HG02610 (cell line): ENCODE measurements at regions not wholly inside any gene's neighbourhood (a gene's known extent, or its start where the extent isn't known, plus 50 kb on each side); places are given as distances from the start of the nearest gene placed in this dataset.

Experiments used
- ATAC-seq: cut with Tn5 transposase; IDR thresholded peaks from one replicate; pipeline ENCODE4 v1.9.1; 2021; ENCODE audit warnings: mild to moderate bottlenecking, moderate library complexity; ENCODE audit not compliant: unreplicated experiment

- no peak for ATAC-seq
These were observed 168.6 kb downstream of the TRIM33 start for GRCh38 chr1:114342376-114342775.

- ATAC-seq = no peak
These were observed 169.1 kb downstream of the TRIM33 start for GRCh38 chr1:114341856-114342255.

DNA sequence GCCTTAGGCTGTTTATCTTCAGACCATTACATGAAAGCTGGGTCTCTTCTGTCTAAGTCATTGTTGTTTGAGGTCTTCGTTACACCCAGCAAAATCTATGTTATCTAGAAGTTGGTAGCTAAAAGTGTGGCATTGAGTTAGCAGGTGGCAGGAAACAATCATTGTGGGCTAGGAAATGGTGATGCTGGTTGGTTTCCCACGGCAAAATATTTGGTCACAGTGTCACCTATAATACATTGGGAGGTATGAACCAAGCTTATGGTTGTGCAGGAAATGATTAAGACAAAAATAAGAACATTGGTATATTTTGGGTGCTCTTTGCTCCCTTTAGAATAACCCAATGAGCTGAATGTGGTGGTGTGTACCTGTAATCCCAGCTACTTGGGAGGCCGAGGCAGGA is 169.7 kb downstream of the TRIM33 start:
- no peak for ATAC-seq

GRCh38 chr1:114340892-114341291 is 170.1 kb downstream of the TRIM33 start:
- ATAC-seq = no peak

DNA sequence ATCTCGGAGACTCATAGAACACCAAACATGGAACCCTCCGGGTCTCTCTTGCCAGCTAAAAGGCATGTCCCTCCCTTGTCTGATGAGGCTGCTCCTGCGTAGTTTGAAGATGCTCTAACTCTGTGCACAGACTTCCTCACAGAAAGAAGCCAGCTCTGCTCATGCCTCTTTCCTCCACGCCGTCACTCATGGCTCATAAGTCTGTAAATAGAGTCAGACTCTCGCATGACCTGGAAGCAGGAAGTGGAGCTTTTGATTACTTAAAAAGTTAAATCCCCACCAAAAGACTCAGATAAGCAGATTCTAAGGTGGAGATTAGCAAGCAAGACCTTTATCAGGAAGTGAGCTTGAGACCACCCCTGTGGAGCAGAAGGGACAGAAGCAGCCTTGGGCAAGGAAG is 171.6 kb downstream of the TRIM33 start:
- no peak for ATAC-seq

- ATAC-seq = no peak
These were observed 172.7 kb downstream of the TRIM33 start for GRCh38 chr1:114338191-114338890.

DNA sequence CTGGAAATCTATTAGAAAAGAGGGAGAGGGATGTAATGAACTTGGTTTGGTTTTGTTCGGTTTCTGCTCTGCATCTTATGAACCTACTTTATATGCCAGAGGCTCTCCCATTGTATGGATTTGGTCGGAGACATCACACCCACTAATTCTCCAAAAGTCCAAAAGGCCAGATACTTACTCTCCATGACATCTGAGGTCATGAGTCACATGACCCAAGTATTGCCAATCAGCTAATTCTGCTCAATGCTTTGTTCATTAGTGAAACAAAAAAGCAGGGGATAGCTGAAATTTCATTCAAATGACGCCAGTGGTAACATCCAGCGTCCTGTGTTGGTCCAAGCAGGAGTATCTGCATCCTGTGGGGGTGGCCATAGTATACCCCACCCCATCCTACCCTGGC is 173.6 kb downstream of the TRIM33 start:
- no peak for ATAC-seq

GRCh38 chr1:114336360-114336759 is 174.6 kb downstream of the TRIM33 start:
- ATAC-seq = no peak

- no peak for ATAC-seq
These were observed 175.7 kb downstream of the TRIM33 start for GRCh38 chr1:114335273-114335672.

DNA sequence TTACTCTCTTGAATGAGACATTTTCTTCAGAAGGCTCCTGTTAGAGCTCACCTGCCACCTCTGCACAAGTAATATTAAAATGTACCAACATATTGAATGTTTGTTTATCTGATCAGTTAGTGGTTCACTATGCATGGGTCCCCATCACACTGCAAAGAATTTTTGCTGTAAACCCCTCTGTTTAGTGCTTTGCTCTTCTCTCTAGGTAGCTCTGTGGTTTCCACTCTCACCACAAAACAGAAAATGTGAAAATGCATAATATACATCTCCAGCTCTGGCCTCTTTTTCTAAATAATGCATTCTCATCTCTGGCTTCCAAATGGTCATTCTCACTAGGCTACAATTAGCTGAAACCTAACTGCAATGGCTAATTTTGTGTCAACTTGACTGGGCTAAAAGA is 176.7 kb downstream of the TRIM33 start:
- no peak for ATAC-seq

GRCh38 chr1:114333690-114334089 is 177.3 kb downstream of the TRIM33 start:
- ATAC-seq = no peak

- ATAC-seq = no peak
These were observed 178.3 kb upstream of the SYT6 start for GRCh38 chr1:114331936-114332335.

GRCh38 chr1:114330451-114330983 is 176.8 kb upstream of the SYT6 start:
- no peak for ATAC-seq

DNA sequence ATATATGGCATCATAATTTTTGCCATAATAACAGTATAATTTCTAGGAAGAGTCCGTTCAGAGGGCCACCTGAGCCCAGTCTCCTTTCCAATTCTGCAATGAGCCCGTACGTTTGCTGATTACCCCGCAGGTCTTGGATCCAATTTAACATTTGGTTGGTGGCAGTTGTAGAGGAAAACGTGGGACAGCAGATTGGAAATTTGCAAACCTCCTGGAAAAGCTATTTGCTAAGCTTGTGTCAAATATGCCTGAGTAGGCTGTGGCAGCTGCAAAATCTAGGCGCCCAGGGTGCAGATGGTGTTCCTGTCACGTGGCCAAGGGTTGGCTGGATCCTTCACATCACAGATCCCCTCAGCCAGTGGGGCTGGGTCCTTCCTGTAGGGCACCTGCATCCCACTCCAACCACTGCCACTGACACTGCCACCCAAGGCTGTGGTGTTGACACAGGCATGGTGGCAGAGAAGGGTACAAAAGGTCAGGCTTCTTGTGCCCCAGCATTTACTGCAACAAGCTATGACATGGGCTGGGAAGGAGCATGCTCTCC is 174.8 kb upstream of the SYT6 start:
- no peak for ATAC-seq

- no peak for ATAC-seq
These were observed 170.9 kb upstream of the SYT6 start for GRCh38 chr1:114324662-114324965.

GRCh38 chr1:114323959-114324661 is 170.4 kb upstream of the SYT6 start:
- no peak for ATAC-seq

DNA sequence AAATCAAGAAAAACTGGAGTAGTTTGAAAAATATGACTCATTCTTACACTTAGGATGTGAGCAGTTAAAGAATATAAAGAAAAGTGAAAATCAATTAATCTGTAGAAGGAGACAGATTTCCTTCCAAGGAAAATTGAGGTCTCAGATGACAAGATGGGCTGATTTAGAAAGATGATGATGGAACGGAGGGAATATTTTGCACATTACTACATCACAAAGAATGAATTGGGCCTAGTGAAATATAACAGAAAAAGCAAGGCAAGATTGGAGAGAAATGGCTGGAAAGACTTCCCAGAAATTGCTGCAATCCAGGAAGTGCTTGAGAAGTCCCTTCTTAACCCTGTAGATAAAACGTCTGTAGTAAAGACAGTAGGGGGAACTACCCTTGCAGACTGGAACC is 169.1 kb upstream of the SYT6 start:
- ATAC-seq = no peak

DNA sequence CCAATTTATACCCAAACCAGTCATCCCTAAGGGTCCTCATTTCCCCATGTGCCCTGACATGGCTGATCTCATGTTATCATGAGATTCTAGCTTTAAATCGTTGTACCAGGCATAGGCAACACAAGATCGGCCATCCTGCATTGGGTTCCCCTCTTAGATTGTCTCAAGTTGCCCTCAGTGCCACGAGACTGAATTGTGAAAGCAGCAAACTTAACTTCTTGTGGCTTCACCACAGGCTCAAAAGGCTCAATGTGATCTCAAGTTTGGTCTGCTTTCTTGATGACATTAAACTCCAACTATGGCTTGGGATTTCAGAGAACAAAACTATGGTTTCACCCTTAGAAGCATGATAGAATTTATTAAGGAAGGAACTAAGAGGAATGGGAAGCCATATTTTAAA is 168.5 kb upstream of the SYT6 start:
- ATAC-seq = no peak

- no peak for ATAC-seq
These were observed 166.9 kb upstream of the SYT6 start for GRCh38 chr1:114320586-114320985.

DNA sequence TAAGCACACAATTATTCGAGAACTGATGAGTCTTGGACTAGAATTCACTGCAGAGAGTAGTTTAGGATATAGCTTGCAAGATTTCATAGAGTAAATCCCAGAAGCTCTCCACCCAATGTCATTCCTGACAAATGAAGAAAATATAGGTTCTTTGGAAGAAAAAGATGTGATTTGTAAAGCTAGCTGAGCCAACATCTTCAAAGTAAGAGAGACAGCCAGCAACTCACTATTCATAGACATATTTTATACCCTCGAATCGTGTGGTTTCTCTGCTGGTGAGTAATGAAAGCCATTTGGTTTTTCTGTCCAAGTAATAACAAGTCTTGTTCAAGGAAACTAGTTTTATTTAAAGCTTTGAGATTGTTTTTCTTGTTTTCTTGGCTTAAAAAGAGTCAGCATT is 165.7 kb upstream of the SYT6 start:
- ATAC-seq = no peak

GRCh38 chr1:114318961-114319360 is 165.3 kb upstream of the SYT6 start:
- no peak for ATAC-seq

GRCh38 chr1:114316204-114316603 is 162.5 kb upstream of the SYT6 start:
- no peak for ATAC-seq
